ENCODE measurements at regions not wholly inside any gene's neighbourhood (a gene's known extent, or its start where the extent isn't known, plus 50 kb on each side); places are given as distances from the start of the nearest gene placed in this dataset.

DNA sequence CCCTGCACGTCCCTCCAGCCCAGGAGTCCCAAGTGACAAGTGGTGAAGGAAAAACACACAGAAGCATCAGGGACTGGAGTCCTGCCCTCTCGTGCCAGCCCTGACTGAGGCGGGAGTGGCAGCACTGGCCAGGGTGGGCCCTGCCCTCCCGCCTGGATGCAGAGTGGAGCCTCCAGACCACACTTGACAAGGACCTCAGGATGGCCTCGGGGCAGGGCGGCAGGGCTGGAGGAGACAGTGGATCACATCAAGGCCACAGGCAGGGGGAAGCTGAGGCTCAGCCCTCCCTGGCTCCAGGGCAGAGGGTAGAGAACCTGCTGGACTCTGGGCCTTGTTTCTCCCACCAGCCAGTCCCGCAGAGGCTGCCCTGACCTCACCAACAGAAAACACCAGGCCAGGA, 128.8 kb upstream of the CDH4 start:
- TF ChIP-seq, protein P1, sequence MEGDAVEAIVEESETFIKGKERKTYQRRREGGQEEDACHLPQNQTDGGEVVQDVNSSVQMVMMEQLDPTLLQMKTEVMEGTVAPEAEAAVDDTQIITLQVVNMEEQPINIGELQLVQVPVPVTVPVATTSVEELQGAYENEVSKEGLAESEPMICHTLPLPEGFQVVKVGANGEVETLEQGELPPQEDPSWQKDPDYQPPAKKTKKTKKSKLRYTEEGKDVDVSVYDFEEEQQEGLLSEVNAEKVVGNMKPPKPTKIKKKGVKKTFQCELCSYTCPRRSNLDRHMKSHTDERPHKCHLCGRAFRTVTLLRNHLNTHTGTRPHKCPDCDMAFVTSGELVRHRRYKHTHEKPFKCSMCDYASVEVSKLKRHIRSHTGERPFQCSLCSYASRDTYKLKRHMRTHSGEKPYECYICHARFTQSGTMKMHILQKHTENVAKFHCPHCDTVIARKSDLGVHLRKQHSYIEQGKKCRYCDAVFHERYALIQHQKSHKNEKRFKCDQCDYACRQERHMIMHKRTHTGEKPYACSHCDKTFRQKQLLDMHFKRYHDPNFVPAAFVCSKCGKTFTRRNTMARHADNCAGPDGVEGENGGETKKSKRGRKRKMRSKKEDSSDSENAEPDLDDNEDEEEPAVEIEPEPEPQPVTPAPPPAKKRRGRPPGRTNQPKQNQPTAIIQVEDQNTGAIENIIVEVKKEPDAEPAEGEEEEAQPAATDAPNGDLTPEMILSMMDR (IDR thresholded peaks at IDR 0.05), result no peak
- no peak for TF ChIP-seq POLR2A (IDR thresholded peaks at IDR 0.05)

Data from uterus (tissue), 2 donors.